ENCODE measurements at regions not wholly inside any gene's neighbourhood (a gene's known extent, or its start where the extent isn't known, plus 50 kb on each side); places are given as distances from the start of the nearest gene placed in this dataset.

DNA sequence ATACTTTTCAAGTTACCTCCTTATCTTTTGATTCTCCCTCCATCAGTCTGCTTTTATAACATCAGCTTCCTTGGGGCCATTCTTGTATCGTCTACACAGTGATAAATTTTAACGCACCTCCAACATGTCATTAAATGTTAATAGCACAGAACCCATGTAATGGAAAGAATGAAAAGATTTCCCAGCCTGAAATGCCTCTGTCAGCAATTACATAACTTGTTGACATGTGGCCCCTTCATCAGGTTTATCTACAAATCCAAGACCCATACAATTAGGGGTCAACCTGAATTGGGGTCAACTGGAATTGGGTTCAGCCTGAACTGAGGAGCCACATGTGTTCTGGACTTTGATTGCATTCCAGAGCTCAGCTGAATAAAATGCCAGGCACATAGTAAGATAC, 148.2 kb upstream of the KLF7 start:
- Histone ChIP-seq H3K9me3 (replicated peaks; ENCODE audit: control insufficient read depth, low read depth, low read length) (no peaks in the 10 kb centered on the region), H3K27me3 (ENCODE audit: control insufficient read depth, insufficient read depth, low read length) (no peaks in the 10 kb centered on the region), H3K27ac (ENCODE audit: low read length) (no peak overlapping the region), H3K4me1 (ENCODE audit: control insufficient read depth, insufficient read depth, low read length) (peaks cover 3% of the 10 kb centered on the region), H3K4me3 (ENCODE audit: low read length) (no peak overlapping the region), H3K36me3 (ENCODE audit: control insufficient read depth, insufficient read depth, low read length) (no peaks in the 10 kb centered on the region)
- DNase-seq = no peak
- 33% methylated on average over 1 of the region's 2 CpGs for WGBS (ENCODE audit: insufficient coverage)

DNA sequence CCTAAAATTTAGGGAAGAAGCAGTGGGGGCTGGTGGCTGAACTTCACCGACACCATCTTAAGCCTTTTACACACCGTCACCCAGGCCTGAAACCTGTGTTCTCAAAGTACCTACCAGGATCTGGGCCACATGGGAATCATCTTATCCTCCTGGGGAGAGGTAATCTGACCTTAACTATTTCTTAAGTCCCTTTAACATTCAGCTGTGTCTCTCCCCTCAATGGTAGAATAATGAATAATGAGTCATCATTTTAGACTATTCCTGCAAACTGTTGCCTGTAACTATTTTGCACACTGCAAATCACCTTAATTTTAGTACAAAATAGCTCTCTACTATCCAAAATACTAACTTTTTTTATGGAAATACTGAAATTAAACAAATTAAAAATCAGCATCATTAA, 149.4 kb upstream of the KLF7 start:
- Histone ChIP-seq H3K27ac (ENCODE audit: low read length) (no peak overlapping the region), H3K4me3 (ENCODE audit: low read length) (no peak overlapping the region), H3K27me3 (ENCODE audit: control insufficient read depth, insufficient read depth, low read length) (no peaks in the 10 kb centered on the region), H3K4me1 (ENCODE audit: control insufficient read depth, insufficient read depth, low read length) (peaks cover 3% of the 10 kb centered on the region), H3K9me3 (replicated peaks; ENCODE audit: control insufficient read depth, low read depth, low read length) (no peaks in the 10 kb centered on the region), H3K36me3 (ENCODE audit: control insufficient read depth, insufficient read depth, low read length) (no peaks in the 10 kb centered on the region)
- DNase-seq = no peak
- no CpG with 5 or more reads among the region's 2 CpGs for WGBS (ENCODE audit: insufficient coverage)

DNA sequence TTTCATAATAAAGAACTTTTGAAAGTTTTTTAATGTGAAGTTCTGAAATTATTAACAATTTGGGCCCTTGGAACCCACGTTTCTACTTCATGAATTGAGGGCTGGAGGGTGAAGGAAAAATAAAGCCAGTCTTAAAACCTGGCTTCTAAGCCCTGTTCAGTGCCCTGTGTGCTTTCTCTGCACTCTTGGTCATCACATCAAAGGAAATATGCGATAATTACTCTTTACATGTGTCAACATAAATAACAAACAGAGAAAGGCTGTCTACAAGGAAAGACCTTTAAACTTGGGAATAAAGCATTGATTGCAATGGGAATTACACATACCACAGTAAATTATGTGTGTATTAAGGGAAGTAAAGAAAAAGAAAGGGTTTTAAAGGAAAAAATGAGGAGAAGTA, 150.7 kb upstream of the KLF7 start:
- DNase-seq = no peak
- Histone ChIP-seq H3K36me3 (ENCODE audit: control insufficient read depth, insufficient read depth, low read length) (no peaks in the 10 kb centered on the region), H3K4me3 (ENCODE audit: low read length) (no peak overlapping the region), H3K27me3 (ENCODE audit: control insufficient read depth, insufficient read depth, low read length) (no peaks in the 10 kb centered on the region), H3K27ac (ENCODE audit: low read length) (no peak overlapping the region), H3K4me1 (ENCODE audit: control insufficient read depth, insufficient read depth, low read length) (no peaks in the 10 kb centered on the region), H3K9me3 (replicated peaks; ENCODE audit: control insufficient read depth, low read depth, low read length) (no peaks in the 10 kb centered on the region)
- no CpG with 5 or more reads among the region's 2 CpGs for WGBS (ENCODE audit: insufficient coverage)

DNA sequence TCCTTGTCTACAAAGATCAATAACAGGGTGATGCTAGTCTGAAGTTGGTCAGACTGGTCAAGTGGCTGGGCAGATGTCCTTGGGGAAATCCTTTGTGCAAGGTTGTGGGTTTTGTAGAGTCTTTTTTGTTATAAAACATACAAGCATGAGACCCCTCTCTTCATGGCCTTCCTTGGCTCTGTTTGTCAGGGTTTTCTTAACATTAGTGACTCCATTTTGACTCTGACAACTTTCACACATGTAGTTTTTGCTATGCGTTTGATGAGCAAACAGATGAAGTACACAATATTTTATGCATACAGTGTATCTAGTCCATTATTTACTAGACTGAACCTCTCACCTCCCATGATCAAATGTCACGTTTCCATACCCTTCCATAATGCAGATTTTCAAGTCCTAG, 151.2 kb upstream of the KLF7 start:
- WGBS (ENCODE audit: insufficient coverage) = no CpG with 5 or more reads among the region's 2 CpGs
- no peaks in the 10 kb centered on the region for H3K27me3 ChIP-seq (ENCODE audit: control insufficient read depth, insufficient read depth, low read length)

DNA sequence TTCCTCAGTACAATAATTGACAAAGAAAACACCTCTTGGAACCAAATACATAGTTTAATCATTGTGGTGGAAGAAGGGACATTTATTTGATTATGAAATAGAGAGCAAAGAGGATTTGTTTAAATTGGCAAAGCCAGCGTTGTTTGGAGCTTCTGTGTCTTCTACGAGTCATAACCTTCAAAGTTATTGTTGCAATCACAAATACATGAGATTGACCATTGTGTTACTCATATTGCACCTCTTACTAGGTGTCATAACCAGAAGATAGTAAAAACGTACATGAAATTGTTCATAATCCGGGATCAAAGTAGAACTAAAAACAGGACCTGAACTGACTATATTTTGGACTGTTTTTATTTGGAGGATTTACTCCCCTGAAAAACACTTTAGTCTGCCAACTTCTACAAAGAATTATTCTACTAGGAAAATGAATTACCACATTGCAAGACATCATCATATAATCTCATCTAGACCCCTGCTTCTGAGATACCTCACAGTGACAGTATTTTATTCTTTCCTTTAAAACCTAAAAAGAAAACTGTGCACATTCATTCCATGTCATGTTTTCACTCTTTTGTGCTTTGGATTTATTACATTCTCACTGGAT, 151.7 kb upstream of the KLF7 start:
- DNase-seq = no peak
- WGBS (ENCODE audit: insufficient coverage) = no CpG with 5 or more reads among the region's 4 CpGs
- no peak overlapping the region for H3K27ac ChIP-seq (ENCODE audit: low read length)

More for the DNA sequence above, 151.2 kb upstream of the KLF7 start:
- Histone ChIP-seq H3K9me3 (replicated peaks; ENCODE audit: control insufficient read depth, low read depth, low read length) (no peaks in the 10 kb centered on the region), H3K27ac (ENCODE audit: low read length) (no peak overlapping the region), H3K4me3 (ENCODE audit: low read length) (no peak overlapping the region), H3K36me3 (ENCODE audit: control insufficient read depth, insufficient read depth, low read length) (no peaks in the 10 kb centered on the region), H3K4me1 (ENCODE audit: control insufficient read depth, insufficient read depth, low read length) (no peaks in the 10 kb centered on the region)
- DNase-seq = no peak

DNA sequence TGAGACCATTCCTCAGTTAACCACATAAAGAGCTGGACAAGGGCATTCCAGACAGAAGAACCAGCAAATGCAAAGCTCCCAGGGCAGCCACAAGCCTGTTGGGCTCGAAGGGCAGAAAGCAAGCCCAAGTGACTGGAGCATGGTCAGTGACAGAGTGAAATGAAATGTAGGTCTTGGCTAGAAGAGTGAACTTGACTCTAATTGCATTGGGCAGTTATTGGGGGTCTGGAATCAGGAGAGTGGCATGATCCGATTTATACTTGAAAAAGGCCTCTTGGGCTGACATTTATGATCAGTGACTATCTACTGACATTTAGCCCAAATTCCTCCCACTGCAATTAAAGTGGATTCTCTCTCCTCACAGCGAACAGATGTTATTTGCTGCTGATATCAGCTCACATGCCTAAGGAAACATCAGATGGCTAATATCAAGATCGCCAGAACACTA, 152.5 kb upstream of the KLF7 start:
- Histone ChIP-seq H3K27me3 (ENCODE audit: control insufficient read depth, insufficient read depth, low read length) (no peaks in the 10 kb centered on the region), H3K36me3 (ENCODE audit: control insufficient read depth, insufficient read depth, low read length) (no peaks in the 10 kb centered on the region), H3K4me1 (ENCODE audit: control insufficient read depth, insufficient read depth, low read length) (no peaks in the 10 kb centered on the region), H3K9me3 (replicated peaks; ENCODE audit: control insufficient read depth, low read depth, low read length) (no peaks in the 10 kb centered on the region), H3K27ac (ENCODE audit: low read length) (no peak overlapping the region), H3K4me3 (ENCODE audit: low read length) (no peak overlapping the region)
- DNase-seq = no peak
- 85% methylated on average over 1 of the region's 4 CpGs for WGBS (ENCODE audit: insufficient coverage)

More for the DNA sequence above, 151.7 kb upstream of the KLF7 start:
- no peaks in the 10 kb centered on the region for H3K9me3 ChIP-seq (replicated peaks; ENCODE audit: control insufficient read depth, low read depth, low read length)
- H3K27me3 ChIP-seq (ENCODE audit: control insufficient read depth, insufficient read depth, low read length) = no peaks in the 10 kb centered on the region
- H3K36me3 ChIP-seq (ENCODE audit: control insufficient read depth, insufficient read depth, low read length) = no peaks in the 10 kb centered on the region
- H3K4me1 ChIP-seq (ENCODE audit: control insufficient read depth, insufficient read depth, low read length) = no peaks in the 10 kb centered on the region
- H3K4me3 ChIP-seq (ENCODE audit: low read length) = no peak overlapping the region

DNA sequence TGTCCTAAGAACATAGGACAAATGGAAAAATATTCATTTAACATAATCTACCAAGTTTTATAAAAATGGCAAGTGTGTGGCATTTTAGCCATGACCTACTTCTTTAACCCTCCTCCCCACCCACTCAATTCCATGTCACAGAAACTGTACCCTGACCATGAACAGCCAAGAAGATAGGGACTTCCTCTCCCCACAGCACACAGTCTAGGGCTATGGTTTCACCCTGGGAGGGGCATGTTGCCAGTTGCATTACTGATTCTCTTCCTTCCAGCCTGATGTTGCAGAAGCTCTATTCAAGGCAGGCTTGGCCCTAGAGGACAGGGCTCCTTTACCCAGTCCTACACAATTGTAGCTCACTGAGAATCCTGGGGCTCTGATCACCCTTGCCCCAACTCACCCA, 153.6 kb upstream of the KLF7 start:
- H3K27ac ChIP-seq (ENCODE audit: low read length) = no peak overlapping the region
- H3K36me3 ChIP-seq (ENCODE audit: control insufficient read depth, insufficient read depth, low read length) = no peaks in the 10 kb centered on the region
- DNase-seq = no peak

DNA sequence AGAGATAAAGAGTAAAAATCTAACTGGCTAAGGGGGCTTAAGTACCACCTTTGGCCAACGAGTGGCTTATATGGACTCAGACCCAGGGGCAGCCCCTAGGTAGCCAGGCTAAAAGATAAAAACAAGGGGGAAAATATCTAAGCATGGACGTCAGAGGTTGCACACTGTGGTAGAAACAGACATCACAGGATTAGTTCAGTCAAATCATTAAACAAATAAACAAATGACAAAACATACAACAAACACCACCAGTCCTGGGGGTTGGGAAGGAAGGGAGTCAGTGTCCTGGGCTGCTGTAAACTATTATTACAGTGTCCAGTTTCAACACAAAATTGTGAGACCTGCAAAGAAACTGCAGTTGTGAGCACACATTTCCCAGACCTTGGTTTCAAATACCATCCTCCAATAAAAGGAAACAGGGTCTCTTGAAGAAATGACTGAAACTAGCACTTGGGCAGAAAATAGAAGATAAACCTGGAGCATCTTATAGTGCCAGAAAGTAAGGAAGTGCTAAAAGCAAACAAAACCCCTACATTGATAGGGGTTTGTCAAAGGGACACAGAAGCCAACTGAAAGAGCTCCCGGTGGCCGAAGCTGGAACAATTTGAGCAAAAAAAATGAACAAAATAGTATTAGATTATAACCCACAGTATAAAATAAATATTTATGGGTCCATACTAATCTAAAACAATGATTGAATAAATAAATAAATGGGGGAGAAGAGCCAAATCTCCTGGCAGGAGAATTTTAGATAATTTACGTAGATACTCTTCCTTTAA, 154.8 kb upstream of the KLF7 start:
- WGBS (ENCODE audit: insufficient coverage) = no CpG with 5 or more reads among the region's 5 CpGs

More for the DNA sequence above, 153.6 kb upstream of the KLF7 start:
- no peaks in the 10 kb centered on the region for H3K9me3 ChIP-seq (replicated peaks; ENCODE audit: control insufficient read depth, low read depth, low read length)
- no peak overlapping the region for H3K4me3 ChIP-seq (ENCODE audit: low read length)
- H3K4me1 ChIP-seq (ENCODE audit: control insufficient read depth, insufficient read depth, low read length) = no peaks in the 10 kb centered on the region
- no peaks in the 10 kb centered on the region for H3K27me3 ChIP-seq (ENCODE audit: control insufficient read depth, insufficient read depth, low read length)

DNA sequence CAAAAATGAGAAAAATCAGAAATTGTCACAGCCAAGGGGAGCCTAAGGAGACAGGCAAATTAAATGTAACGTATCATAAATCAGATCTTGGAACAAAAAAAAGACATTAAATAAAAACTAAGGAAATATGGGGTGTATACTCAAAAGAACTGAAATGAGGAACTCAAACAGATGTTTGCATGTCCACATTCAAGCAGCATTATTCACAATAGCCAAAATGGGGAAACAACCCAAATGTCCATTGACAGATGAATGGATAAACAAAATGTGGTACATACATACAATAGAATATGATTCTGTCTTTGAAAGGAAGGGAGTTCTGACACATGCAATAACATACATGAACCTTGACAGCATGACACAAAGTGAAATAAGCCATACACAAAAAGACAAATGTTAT, 155.8 kb upstream of the KLF7 start:
- Histone ChIP-seq H3K9me3 (replicated peaks; ENCODE audit: control insufficient read depth, low read depth, low read length) (no peaks in the 10 kb centered on the region), H3K4me1 (ENCODE audit: control insufficient read depth, insufficient read depth, low read length) (no peaks in the 10 kb centered on the region), H3K4me3 (ENCODE audit: low read length) (no peak overlapping the region), H3K27ac (ENCODE audit: low read length) (no peak overlapping the region), H3K36me3 (ENCODE audit: control insufficient read depth, insufficient read depth, low read length) (no peaks in the 10 kb centered on the region), H3K27me3 (ENCODE audit: control insufficient read depth, insufficient read depth, low read length) (no peaks in the 10 kb centered on the region)
- DNase-seq = peak; percentile 15
- no CpG with 5 or more reads among the region's 1 CpG for WGBS (ENCODE audit: insufficient coverage)

More for the DNA sequence above, 154.8 kb upstream of the KLF7 start:
- Histone ChIP-seq H3K4me3 (ENCODE audit: low read length) (no peak overlapping the region), H3K36me3 (ENCODE audit: control insufficient read depth, insufficient read depth, low read length) (no peaks in the 10 kb centered on the region), H3K27ac (ENCODE audit: low read length) (no peak overlapping the region), H3K9me3 (replicated peaks; ENCODE audit: control insufficient read depth, low read depth, low read length) (no peaks in the 10 kb centered on the region), H3K27me3 (ENCODE audit: control insufficient read depth, insufficient read depth, low read length) (no peaks in the 10 kb centered on the region), H3K4me1 (ENCODE audit: control insufficient read depth, insufficient read depth, low read length) (no peaks in the 10 kb centered on the region)
- no peak for DNase-seq

DNA sequence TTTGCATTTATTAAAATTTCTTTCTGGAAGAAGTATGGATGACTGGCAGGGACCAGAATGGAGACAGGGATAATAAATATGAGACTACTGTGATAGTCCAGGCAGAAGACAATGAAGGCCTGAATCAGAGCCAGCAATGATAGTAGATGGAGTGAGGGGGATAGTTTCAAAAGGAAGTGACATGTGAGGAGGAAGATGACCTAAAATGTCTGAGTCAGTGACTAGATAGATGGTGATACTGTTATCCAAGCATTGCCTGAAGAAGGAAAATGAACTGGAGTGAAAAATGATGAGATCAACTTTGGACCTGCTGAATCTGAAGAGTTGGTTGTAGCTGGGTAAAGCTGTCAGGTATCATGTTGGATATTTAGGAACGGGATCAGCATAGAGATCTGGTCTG, 158.3 kb upstream of the KLF7 start:
- Histone ChIP-seq H3K4me1 (ENCODE audit: control insufficient read depth, insufficient read depth, low read length) (no peaks in the 10 kb centered on the region), H3K36me3 (ENCODE audit: control insufficient read depth, insufficient read depth, low read length) (no peaks in the 10 kb centered on the region), H3K27ac (ENCODE audit: low read length) (no peak overlapping the region), H3K9me3 (replicated peaks; ENCODE audit: control insufficient read depth, low read depth, low read length) (no peaks in the 10 kb centered on the region), H3K4me3 (ENCODE audit: low read length) (no peak overlapping the region), H3K27me3 (ENCODE audit: control insufficient read depth, insufficient read depth, low read length) (no peaks in the 10 kb centered on the region)
- no peak for DNase-seq
- WGBS (ENCODE audit: insufficient coverage) = 86% methylated on average over 1 of the region's 1 CpG

All from muscle of leg (tissue), 3 donors.